WERI-Rb-1 (cell line): ENCODE measurements at regions not wholly inside any gene's neighbourhood (a gene's known extent, or its start where the extent isn't known, plus 50 kb on each side); places are given as distances from the start of the nearest gene placed in this dataset.

Experiments used
- DNase-seq: peaks from one replicate; pipeline ENCODE4 v3.0.0-alpha.2; 2020
- H3K27ac ChIP-seq: fragments of 250-450 bp; sonication (Bioruptor Pico); 2 replicates; pipeline ENCODE4 v1.5.1; 2020; ENCODE audit warnings: mild to moderate bottlenecking, moderate library complexity
- H3K27me3 ChIP-seq: fragments of 250-450 bp; sonication (Bioruptor Pico); 2 replicates; pipeline ENCODE4 v1.5.1; 2021; ENCODE audit warnings: mild to moderate bottlenecking, low read depth, moderate library complexity; ENCODE audit not compliant: insufficient read depth, severe bottlenecking
- H3K36me3 ChIP-seq: fragments of 250-450 bp; sonication (Bioruptor Pico); 2 replicates; pipeline ENCODE4 v1.5.1; 2020; ENCODE audit warnings: mild to moderate bottlenecking, moderate library complexity
- H3K4me3 ChIP-seq: 2 replicates; pipeline ENCODE4 v1.5.1; 2011; ENCODE audit warnings: low read depth, mild to moderate bottlenecking, control low read depth, low read length
- H3K9me3 ChIP-seq: fragments of 250-450 bp; sonication (Bioruptor Pico); 2 replicates; pipeline ENCODE4 v1.5.1; 2021; ENCODE audit warnings: mild to moderate bottlenecking, moderate library complexity; ENCODE audit not compliant: severe bottlenecking
- TF ChIP-seq, protein P1 (sequence below): IDR thresholded peaks from 2 replicates; pipeline ENCODE4 v1.5.1; 2011; ENCODE audit warnings: low read depth, mild to moderate bottlenecking, control low read depth, inconsistent platforms, low read length

DNA sequence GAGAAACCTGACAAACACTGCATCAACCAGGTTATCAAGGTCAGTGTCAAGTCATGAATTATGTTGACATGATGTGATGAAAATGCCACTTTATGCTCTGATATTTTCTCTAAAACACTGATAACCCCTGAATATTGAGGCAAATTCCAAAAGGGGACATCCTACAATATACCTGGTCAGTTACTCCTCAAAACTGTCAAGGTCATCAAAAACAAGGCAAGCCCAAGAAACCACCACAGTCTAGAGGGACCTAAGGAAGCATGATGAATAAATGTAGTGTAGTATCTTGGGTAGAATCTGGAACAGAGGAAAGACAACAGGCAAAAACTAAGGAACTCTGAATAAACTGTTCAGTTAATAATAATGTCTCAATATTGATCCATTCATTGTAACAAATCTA lies 275.3 kb upstream of the THRB start:
- Histone ChIP-seq H3K9me3 (no peaks in the 10 kb centered on the region), H3K36me3 (no peaks in the 10 kb centered on the region), H3K4me3 (no peak overlapping the region), H3K27ac (no peak overlapping the region), H3K27me3 (no peaks in the 10 kb centered on the region)
- TF ChIP-seq, protein P1, sequence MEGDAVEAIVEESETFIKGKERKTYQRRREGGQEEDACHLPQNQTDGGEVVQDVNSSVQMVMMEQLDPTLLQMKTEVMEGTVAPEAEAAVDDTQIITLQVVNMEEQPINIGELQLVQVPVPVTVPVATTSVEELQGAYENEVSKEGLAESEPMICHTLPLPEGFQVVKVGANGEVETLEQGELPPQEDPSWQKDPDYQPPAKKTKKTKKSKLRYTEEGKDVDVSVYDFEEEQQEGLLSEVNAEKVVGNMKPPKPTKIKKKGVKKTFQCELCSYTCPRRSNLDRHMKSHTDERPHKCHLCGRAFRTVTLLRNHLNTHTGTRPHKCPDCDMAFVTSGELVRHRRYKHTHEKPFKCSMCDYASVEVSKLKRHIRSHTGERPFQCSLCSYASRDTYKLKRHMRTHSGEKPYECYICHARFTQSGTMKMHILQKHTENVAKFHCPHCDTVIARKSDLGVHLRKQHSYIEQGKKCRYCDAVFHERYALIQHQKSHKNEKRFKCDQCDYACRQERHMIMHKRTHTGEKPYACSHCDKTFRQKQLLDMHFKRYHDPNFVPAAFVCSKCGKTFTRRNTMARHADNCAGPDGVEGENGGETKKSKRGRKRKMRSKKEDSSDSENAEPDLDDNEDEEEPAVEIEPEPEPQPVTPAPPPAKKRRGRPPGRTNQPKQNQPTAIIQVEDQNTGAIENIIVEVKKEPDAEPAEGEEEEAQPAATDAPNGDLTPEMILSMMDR = no peak
- DNase-seq = no peak

DNA sequence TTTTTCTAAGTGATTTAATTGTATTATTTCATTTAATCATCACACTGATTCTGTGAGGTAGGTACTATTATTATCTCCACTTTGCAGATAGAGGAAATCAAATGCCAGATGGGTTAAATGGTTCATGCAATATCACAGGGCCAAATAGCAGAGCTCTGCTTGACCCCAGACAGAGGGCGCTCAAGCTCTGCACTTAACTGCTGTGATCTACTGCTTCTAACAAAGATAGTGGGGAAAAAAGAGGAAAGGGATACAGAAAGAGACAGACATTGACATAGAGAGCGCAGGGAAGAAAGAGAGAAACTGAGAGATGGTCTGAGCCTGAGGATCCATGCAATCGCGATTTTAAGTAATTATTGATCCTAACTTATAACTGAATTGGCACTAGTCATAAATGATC lies 279.1 kb upstream of the THRB start:
- Histone ChIP-seq H3K27ac (no peak overlapping the region), H3K9me3 (no peaks in the 10 kb centered on the region), H3K36me3 (no peaks in the 10 kb centered on the region), H3K4me3 (no peak overlapping the region), H3K27me3 (no peaks in the 10 kb centered on the region)
- TF ChIP-seq, protein P1 = peak; percentile 79
- peak; percentile 89 for DNase-seq

DNA sequence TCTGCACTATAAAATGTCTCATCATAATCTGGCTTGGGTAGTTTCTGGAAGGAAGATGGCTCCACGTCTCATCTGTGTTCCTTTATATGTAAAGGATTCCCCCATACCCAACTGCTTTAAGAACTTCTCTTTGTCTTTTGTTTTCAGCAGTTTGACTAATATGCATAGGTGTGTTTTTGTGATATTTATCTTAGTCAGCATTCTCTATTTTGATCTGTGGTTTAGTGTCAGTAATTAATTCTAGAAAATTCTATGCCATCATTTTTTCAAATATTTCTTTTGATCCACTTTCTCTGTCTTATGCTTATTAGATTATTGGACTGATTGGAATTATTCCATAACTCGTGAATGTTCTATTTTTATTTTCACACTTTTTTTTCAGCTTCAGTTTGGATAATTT lies 286.3 kb upstream of the THRB start:
- Histone ChIP-seq H3K36me3 (no peaks in the 10 kb centered on the region), H3K27me3 (no peaks in the 10 kb centered on the region), H3K4me3 (no peak overlapping the region), H3K9me3 (no peaks in the 10 kb centered on the region), H3K27ac (no peak overlapping the region)
- DNase-seq = no peak
- TF ChIP-seq, protein P1 = no peak

DNA sequence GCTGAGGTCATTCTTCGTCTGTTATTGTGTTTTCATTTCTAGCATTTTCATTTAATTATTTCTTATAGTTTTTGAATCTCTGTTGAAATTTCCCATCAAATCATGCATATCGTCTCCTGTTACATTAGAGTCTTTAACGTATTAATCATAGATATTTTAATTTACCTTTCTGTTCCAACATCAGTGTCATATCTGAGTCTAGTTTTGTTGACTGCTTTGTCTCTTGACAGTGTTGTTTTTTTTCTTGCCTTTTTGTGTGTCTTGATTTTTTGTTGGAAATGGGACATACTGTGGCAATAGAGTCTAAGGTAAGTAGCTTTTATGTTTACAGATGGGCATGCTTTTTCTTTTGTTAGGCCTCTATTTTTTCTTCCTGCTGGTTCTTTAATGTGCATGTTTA lies 286.8 kb upstream of the THRB start:
- Histone ChIP-seq H3K27ac (no peak overlapping the region), H3K9me3 (no peaks in the 10 kb centered on the region), H3K4me3 (no peak overlapping the region), H3K27me3 (no peaks in the 10 kb centered on the region), H3K36me3 (no peaks in the 10 kb centered on the region)
- no peak for DNase-seq
- TF ChIP-seq, protein P1 = no peak

DNA sequence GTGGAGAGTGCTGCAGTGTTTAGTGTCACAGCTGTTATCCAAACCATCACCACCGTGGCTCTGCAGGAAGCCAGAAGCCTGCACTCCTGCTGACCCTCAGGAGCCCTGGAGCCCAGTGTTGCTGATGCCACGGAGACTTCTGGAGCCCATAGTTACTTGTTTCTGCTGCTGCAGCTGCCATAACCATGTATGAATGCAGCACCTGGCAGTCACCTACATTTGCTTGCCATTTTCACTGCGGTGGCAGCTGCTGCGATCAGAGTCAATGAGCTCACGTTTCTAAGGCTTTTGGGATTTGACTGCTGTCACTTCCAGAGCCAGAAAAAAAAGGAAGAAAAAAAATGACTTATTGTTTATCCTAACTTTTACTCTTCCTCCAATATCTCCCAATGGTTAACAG lies 299.2 kb upstream of the THRB start:
- Histone ChIP-seq H3K36me3 (no peaks in the 10 kb centered on the region), H3K27ac (no peak overlapping the region), H3K4me3 (no peak overlapping the region), H3K27me3 (no peaks in the 10 kb centered on the region), H3K9me3 (no peaks in the 10 kb centered on the region)
- TF ChIP-seq, protein P1 = no peak
- no peak for DNase-seq

DNA sequence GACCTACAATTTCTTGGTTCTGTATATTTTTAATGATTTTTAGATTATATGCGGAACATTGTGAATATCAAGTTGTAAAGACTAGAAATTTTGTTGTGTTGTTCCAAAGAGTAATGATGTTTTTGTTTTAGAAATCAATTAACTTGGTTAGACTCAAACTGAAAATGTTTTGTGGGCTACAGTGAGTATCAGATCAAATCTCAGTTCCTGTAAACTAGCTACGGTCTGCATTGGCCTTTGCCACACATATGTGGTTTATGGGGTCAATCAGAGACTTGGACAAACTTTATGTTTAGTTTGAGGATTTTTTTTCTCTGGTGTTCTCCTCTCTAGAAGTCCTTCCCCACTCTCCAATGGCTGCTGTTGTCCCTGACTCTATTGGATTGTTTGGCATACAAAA lies 308.0 kb upstream of the THRB start:
- no peaks in the 10 kb centered on the region for H3K27me3 ChIP-seq
- TF ChIP-seq, protein P1 = no peak
- DNase-seq = no peak
- no peaks in the 10 kb centered on the region for H3K36me3 ChIP-seq
- H3K27ac ChIP-seq = no peak overlapping the region
- no peaks in the 10 kb centered on the region for H3K9me3 ChIP-seq
- no peak overlapping the region for H3K4me3 ChIP-seq
